Stimulated activated CD4-positive, alpha-beta T cell treated with anti-CD3 and anti-CD28 coated beads, Interleukin-1b, Interleukin-23, amount 100 ng/mL, for 48 hours (primary cell): ENCODE measurements at regions not wholly inside any gene's neighbourhood (a gene's known extent, or its start where the extent isn't known, plus 50 kb on each side); places are given as distances from the start of the nearest gene placed in this dataset.
"Not testable (repeated sequence)": the region's sequence is repeated elsewhere in the genome, so short reads cannot be mapped to it uniquely, and the experiment has no call there.

Source experiments
- DNase-seq: peaks from one replicate; pipeline ENCODE4 v3.0.0-alpha.2; 2020

GRCh38 chr2:231644426-231644825, 51.8 kb downstream of the TEX44 start:
- no peak for DNase-seq

- no peak for DNase-seq
Observed at GRCh38 chr2:231646476-231646875, 53.8 kb downstream of the TEX44 start.

- peak; percentile 59 for DNase-seq
Observed at GRCh38 chr2:231648579-231649174, 56.0 kb downstream of the TEX44 start.

- DNase-seq, result not testable (repeated sequence)
Observed at GRCh38 chr2:231651561-231651960, 56.8 kb upstream of the PTMA start.

DNA sequence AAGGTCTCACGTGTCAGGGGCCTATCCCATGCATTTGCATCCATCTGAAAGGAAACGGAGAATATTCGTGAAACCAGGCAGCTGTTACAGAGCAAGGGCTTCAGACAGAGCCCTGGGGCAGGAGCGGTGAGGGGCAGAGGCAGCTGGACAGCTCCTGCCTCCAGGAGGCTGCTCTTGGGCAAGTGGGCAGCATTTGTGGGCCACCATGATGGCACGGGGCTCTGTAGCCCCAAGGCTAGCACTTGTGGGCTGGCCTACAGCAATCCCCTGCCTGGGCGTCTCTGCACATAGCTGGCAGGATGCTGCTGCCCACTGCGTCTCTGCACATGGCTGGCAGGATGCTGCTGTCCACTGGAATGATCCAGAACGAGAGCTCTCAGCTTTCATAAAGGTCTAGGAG, 52.8 kb upstream of the PTMA start:
- no peak for DNase-seq

- DNase-seq, result no peak
Observed at GRCh38 chr2:231655894-231656293, 52.4 kb upstream of the PTMA start.
